ENCODE measurements at regions not wholly inside any gene's neighbourhood (a gene's known extent, or its start where the extent isn't known, plus 50 kb on each side); places are given as distances from the start of the nearest gene placed in this dataset.

DNA sequence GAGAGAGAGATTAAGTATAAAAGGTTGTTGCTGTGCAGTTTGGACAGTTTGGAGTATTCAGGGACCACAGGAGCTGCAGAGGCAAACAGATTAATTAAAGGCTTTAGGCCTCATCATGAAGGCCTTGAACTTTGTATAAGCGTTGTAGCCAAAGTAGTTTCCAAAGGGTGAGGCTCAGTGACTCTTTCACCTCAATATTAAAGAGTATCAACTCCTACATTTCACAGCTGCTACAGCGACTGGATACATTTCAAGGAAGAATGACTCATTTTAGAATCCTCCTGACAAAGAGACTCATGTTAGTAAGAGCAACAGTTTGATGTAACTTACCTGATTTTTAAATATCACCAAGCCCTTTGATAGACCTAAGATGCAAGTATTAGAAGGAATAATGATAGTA lies 355.5 kb downstream of the HLX start:
- TF ChIP-seq EZH2phosphoT487 (IDR thresholded peaks at IDR 0.05; ENCODE audit: insufficient read depth, low read depth), result no peak
- TF ChIP-seq EZH2 (IDR thresholded peaks at IDR 0.05; ENCODE audit: insufficient read depth, poor library complexity, severe bottlenecking), result no peak
